PC-9 (cell line): ENCODE measurements at regions not wholly inside any gene's neighbourhood (a gene's known extent, or its start where the extent isn't known, plus 50 kb on each side); places are given as distances from the start of the nearest gene placed in this dataset.

Experiments
- BruUV-seq: library from RNA; stranded (reverse); fragments of 400-500 nt; replicated peaks from 2 replicates; lab custom pipeline; 2021; lab: Mats Ljungman, UMichigan
- CTCF ChIA-PET: fragments of 300-600 bp; sonication (Branson Sonifier 250); formaldehyde crosslinking; loops from one replicate; lab custom pipeline; 2022; ENCODE audit warnings: antibody characterized with exemption; lab: Charles Lee
- POLR2A ChIA-PET: fragments of 300-600 bp; sonication (Branson Sonifier 250); formaldehyde crosslinking; loops from one replicate; lab custom pipeline; 2022; ENCODE audit warnings: antibody characterized with exemption; ENCODE audit not compliant: unreplicated experiment; lab: Charles Lee
- DNase-seq, 2 experiments: peaks; one replicate each; pipeline versions ENCODE4 v3.0.0 to v3.0.0-alpha.2; 2015 to 2022; ENCODE audit warnings: mixed read lengths in 1 of 2
- H2AFZ ChIP-seq: fragments of 200-600 bp; sonication (generic); 2 replicates; pipeline ENCODE4 v1.8.1; 2017; ENCODE audit warnings: antibody characterized with exemption
- H3F3A ChIP-seq: fragments of 200-600 bp; sonication (generic); 2 replicates; pipeline ENCODE4 v1.8.1; 2017; ENCODE audit warnings: antibody characterized with exemption, mild to moderate bottlenecking, low read depth; ENCODE audit not compliant: insufficient read depth
- H3K27ac ChIP-seq: fragments of 200-600 bp; sonication (generic); 2 replicates; pipeline ENCODE4 v1.6.1; 2016; ENCODE audit warnings: mixed run types
- H3K27me3 ChIP-seq: fragments of 200-600 bp; sonication (generic); 2 replicates; pipeline ENCODE4 v1.6.1; 2016; ENCODE audit warnings: low read depth, mixed run types; ENCODE audit not compliant: insufficient read depth
- H3K36me3 ChIP-seq: fragments of 200-600 bp; sonication (generic); 2 replicates; pipeline ENCODE4 v1.6.1; 2016; ENCODE audit warnings: low read depth, mixed run types
- H3K4me1 ChIP-seq: fragments of 200-600 bp; sonication (generic); replicated peaks from 2 replicates; pipeline ENCODE4 v1.6.1; 2016; ENCODE audit warnings: mixed run types; ENCODE audit not compliant: insufficient read depth
- H3K4me2 ChIP-seq: fragments of 200-600 bp; sonication (generic); 2 replicates; pipeline ENCODE4 v1.6.1; 2017; ENCODE audit warnings: mixed run types
- H3K4me3 ChIP-seq: fragments of 200-600 bp; sonication (generic); 2 replicates; pipeline ENCODE4 v1.6.1; 2016; ENCODE audit warnings: mixed run types
- H3K79me2 ChIP-seq: fragments of 200-600 bp; sonication (generic); 2 replicates; pipeline ENCODE4 v1.6.1; 2017; ENCODE audit warnings: low read depth, mixed run types
- H3K9me2 ChIP-seq: fragments of 200-600 bp; sonication (generic); 2 replicates; pipeline ENCODE4 v1.8.1; 2017; ENCODE audit warnings: mild to moderate bottlenecking; ENCODE audit not compliant: insufficient read depth
- H3K9me3 ChIP-seq: fragments of 200-600 bp; sonication (generic); 2 replicates; pipeline ENCODE4 v1.8.1; 2016; ENCODE audit warnings: low read depth; ENCODE audit not compliant: insufficient read depth
- H4K20me1 ChIP-seq: fragments of 200-600 bp; sonication (generic); 2 replicates; pipeline ENCODE4 v1.8.1; 2017; ENCODE audit not compliant: insufficient read depth
- EZH2 ChIP-seq: fragments of 200-600 bp; sonication (generic); IDR thresholded peaks from 2 replicates; pipeline ENCODE4 v1.8.0; 2017; ENCODE audit warnings: antibody characterized with exemption, low read depth
- intact Hi-C: fragments of 100-400 bp; cut with micrococcal nuclease; formaldehyde crosslinking; loops from one replicate; pipeline ENCODE4 v1.10.0; 2022; ENCODE audit not compliant: unreplicated experiment
- TF ChIP-seq, protein P1 (sequence below): fragments of 200-600 bp; sonication (generic); conservative IDR thresholded peaks from 2 replicates; pipeline ENCODE4 v1.6.1; 2017; ENCODE audit warnings: mixed run types, antibody characterized with exemption, mild to moderate bottlenecking, moderate library complexity

DNA sequence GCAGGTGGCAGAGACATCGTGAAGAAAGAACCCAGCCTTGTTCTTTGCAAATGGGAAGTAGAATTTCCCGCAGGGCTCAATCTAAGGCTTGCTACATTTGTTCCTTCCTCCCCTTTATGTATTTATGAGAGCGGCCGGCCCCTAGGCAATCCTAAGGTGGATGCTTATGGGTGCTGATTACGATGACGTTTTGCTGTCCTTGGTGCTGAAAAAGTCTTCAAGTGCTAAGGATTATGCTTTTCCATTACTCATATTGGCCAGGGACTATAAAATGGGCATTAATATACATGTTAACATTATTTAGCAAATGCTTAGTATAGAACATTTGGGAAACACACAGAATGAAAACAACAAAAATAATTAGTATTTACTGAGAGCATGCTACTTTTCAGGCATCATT lies 313.3 kb upstream of the XYLT1 start:
- Histone ChIP-seq H3K4me1 (no peaks in the 10 kb centered on the region), H3K4me2 (no peak overlapping the region), H3K27ac (no peak overlapping the region), H3K36me3 (no peaks in the 10 kb centered on the region), H3K9me3 (no peaks in the 10 kb centered on the region), H3F3A (no peaks in the 10 kb centered on the region), H3K9me2 (no peaks in the 10 kb centered on the region), H2AFZ (no peak overlapping the region), H3K27me3 (no peaks in the 10 kb centered on the region), H3K79me2 (no peaks in the 10 kb centered on the region), H3K4me3 (no peak overlapping the region), H4K20me1 (no peaks in the 10 kb centered on the region)
- intact Hi-C loops = no loop called here
- no peak for DNase-seq
- ChIA-PET POLR2A (no interaction called here), CTCF (no interaction called here)
- BruUV-seq = no TSS peak
- no peak for TF ChIP-seq EZH2

DNA sequence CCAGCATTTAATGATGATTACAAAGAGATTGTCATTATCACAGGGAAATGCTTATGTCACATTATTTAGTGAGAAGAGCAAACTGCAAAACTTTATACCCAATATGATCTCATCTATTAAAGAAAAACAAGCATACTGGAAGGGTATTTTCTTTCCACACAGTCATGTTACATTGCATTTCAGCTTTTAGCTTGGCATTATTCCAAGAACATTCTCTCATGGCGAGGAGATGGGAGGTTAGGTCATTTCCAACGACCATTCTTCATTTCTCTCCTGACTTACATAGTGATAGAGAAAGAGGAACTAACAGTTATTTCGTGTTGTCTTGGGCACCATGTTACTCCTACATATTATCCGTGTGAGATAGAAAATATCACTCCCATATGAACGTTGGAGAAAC lies 309.4 kb upstream of the XYLT1 start:
- no peak overlapping the region for H3K27ac ChIP-seq
- no peaks in the 10 kb centered on the region for H3K36me3 ChIP-seq
- no peaks in the 10 kb centered on the region for H4K20me1 ChIP-seq
- no peak overlapping the region for H2AFZ ChIP-seq
- H3K9me2 ChIP-seq = no peaks in the 10 kb centered on the region
- CTCF ChIA-PET = no interaction called here
- no peak for DNase-seq
- intact Hi-C loops = no loop called here
- H3F3A ChIP-seq = no peaks in the 10 kb centered on the region
- no peaks in the 10 kb centered on the region for H3K27me3 ChIP-seq
- H3K9me3 ChIP-seq = no peaks in the 10 kb centered on the region
- BruUV-seq = no TSS peak
- H3K79me2 ChIP-seq = no peaks in the 10 kb centered on the region
- H3K4me3 ChIP-seq = no peak overlapping the region
- no peak overlapping the region for H3K4me2 ChIP-seq
- TF ChIP-seq, protein P1, sequence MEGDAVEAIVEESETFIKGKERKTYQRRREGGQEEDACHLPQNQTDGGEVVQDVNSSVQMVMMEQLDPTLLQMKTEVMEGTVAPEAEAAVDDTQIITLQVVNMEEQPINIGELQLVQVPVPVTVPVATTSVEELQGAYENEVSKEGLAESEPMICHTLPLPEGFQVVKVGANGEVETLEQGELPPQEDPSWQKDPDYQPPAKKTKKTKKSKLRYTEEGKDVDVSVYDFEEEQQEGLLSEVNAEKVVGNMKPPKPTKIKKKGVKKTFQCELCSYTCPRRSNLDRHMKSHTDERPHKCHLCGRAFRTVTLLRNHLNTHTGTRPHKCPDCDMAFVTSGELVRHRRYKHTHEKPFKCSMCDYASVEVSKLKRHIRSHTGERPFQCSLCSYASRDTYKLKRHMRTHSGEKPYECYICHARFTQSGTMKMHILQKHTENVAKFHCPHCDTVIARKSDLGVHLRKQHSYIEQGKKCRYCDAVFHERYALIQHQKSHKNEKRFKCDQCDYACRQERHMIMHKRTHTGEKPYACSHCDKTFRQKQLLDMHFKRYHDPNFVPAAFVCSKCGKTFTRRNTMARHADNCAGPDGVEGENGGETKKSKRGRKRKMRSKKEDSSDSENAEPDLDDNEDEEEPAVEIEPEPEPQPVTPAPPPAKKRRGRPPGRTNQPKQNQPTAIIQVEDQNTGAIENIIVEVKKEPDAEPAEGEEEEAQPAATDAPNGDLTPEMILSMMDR = no peak
- TF ChIP-seq EZH2 = no peak
- POLR2A ChIA-PET = no interaction called here
- no peaks in the 10 kb centered on the region for H3K4me1 ChIP-seq

DNA sequence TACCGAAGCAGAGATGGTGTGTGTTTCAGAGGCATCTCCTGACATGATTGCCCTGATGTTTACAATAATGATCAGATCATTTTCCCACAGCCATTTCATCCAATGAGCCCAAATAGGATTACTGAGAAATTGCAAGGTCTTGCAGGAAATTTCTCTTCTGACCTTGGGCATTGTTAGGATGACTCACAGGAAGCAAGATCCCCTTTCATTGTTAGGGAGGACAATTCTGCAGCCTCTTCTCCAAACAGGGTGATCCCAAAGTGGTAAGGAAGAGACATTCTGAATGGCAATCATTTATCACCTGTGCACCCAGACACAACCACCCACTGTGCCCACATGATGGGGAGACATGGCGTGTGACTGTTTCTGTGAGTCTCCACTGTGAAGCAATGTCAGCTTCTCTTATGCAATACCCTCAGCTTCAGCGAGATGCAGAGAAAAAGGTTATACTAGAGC lies 306.7 kb upstream of the XYLT1 start:
- Histone ChIP-seq H3F3A (no peaks in the 10 kb centered on the region), H3K36me3 (no peaks in the 10 kb centered on the region), H3K27me3 (peaks cover 6% of the 10 kb centered on the region; the same call in 1 of the 2 replicates), H2AFZ (no peak overlapping the region), H3K27ac (no peak overlapping the region), H3K4me3 (no peak overlapping the region), H3K9me3 (no peaks in the 10 kb centered on the region), H3K4me2 (no peak overlapping the region), H3K4me1 (no peaks in the 10 kb centered on the region), H3K9me2 (no peaks in the 10 kb centered on the region), H3K79me2 (no peaks in the 10 kb centered on the region), H4K20me1 (no peaks in the 10 kb centered on the region)
- POLR2A ChIA-PET = no interaction called here
- intact Hi-C loops = no loop called here
- no TSS peak for BruUV-seq
- TF ChIP-seq EZH2 = no peak
- TF ChIP-seq, protein P1 = no peak
- CTCF ChIA-PET = no interaction called here
- no peak for DNase-seq

DNA sequence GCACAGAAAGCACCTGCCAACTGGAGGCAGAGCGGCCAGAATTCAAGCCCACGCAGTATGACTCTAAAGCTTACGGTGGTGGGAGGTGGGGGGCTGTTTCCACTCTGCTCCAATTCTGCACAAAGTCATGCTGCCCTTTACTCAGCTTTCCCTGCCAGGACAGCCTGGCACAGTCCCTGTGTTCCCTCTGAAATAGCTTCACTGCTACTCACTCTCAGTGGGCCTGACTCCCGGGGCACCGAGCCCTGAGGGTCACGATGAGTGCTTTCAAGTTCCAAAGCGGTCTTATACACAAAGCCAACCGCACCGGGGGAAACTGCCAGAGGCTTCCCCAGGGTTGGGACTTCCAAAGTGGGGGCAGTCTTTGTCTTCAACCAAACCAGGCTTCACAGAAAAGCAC lies 306.1 kb upstream of the XYLT1 start:
- H2AFZ ChIP-seq = no peak overlapping the region
- ChIA-PET POLR2A (no interaction called here), CTCF (no interaction called here)
- no peaks in the 10 kb centered on the region for H3F3A ChIP-seq
- no peak overlapping the region for H3K4me3 ChIP-seq
- no peaks in the 10 kb centered on the region for H3K9me2 ChIP-seq
- TF ChIP-seq, protein P1 = no peak
- no peak for TF ChIP-seq EZH2
- intact Hi-C loops = no loop called here
- no peak for DNase-seq
- H4K20me1 ChIP-seq = no peaks in the 10 kb centered on the region
- no peaks in the 10 kb centered on the region for H3K9me3 ChIP-seq
- no peak overlapping the region for H3K4me2 ChIP-seq
- H3K36me3 ChIP-seq = no peaks in the 10 kb centered on the region
- BruUV-seq = no TSS peak
- peaks cover 12% of the 10 kb centered on the region; the same call in 1 of the 2 replicates for H3K27me3 ChIP-seq
- H3K79me2 ChIP-seq = no peaks in the 10 kb centered on the region
- H3K4me1 ChIP-seq = no peaks in the 10 kb centered on the region
- H3K27ac ChIP-seq = no peak overlapping the region
